Stomach (tissue), 8 donors: ENCODE measurements at regions not wholly inside any gene's neighbourhood (a gene's known extent, or its start where the extent isn't known, plus 50 kb on each side); places are given as distances from the start of the nearest gene placed in this dataset.
"Not testable (repeated sequence)": the region's sequence is repeated elsewhere in the genome, so short reads cannot be mapped to it uniquely, and the experiment has no call there.

Experiments
- DNase-seq, 2 donors: peaks; one replicate each; pipeline versions ENCODE4 v3.0.0 to v3.0.0-alpha.2; 2013 to 2019
- H3K27ac ChIP-seq, 5 donors: fragments of 200-600 bp in 4 of 5; sonication (generic) in 4 of 5; one replicate each; pipeline ENCODE4 v1.5.1; 2013 to 2019; ENCODE audit warnings: mild to moderate bottlenecking in 1 of 5, moderate library complexity in 1 of 5
- H3K27me3 ChIP-seq, 3 donors: fragments of 200-600 bp; sonication (generic); one replicate each; pipeline ENCODE4 v1.5.1; 2017 to 2019; ENCODE audit warnings: mixed run types in 1 of 3
- H3K36me3 ChIP-seq, 4 donors: fragments of 200-600 bp; sonication (generic); 1 replicate in 3 of 4; 2 replicates in 1 of 4; pipeline ENCODE4 v1.5.1; 2016 to 2019
- H3K4me1 ChIP-seq, 4 donors: fragments of 200-600 bp; sonication (generic); one replicate each; pipeline ENCODE4 v1.5.1; 2016 to 2019
- H3K4me3 ChIP-seq, 4 donors: fragments of 200-600 bp; sonication (generic) in 3 of 4; one replicate each; pipeline ENCODE4 v1.5.1; 2016 to 2019; ENCODE audit warnings: mild to moderate bottlenecking in 1 of 4
- H3K9me3 ChIP-seq, 4 donors: fragments of 200-600 bp; sonication (generic); one replicate each; pipeline ENCODE4 v1.5.1; 2016 to 2019
- CTCF ChIP-seq, 7 experiments: fragments of 450-650 bp in 4 of 7; fragments of 200-600 bp in 3 of 7; sonication (generic) in 3 of 7; IDR thresholded peaks; one replicate each; pipeline ENCODE4 v1.5.1; 2016 to 2019; ENCODE audit warnings: antibody characterized with exemption in 7 of 7, control low read depth in 2 of 7, mild to moderate bottlenecking in 1 of 7
- EP300 ChIP-seq: sonication (generic); formaldehyde crosslinking; IDR thresholded peaks from one replicate; pipeline ENCODE4 v1.6.1; 2017; ENCODE audit warnings: antibody characterized with exemption
- POLR2A ChIP-seq, 4 donors: fragments of 450-650 bp; IDR thresholded peaks; one replicate each; pipeline ENCODE4 v1.6.1; 2016; ENCODE audit warnings: antibody characterized with exemption in 4 of 4, control low read depth in 2 of 4, mild to moderate bottlenecking in 1 of 4, moderate library complexity in 1 of 4
- POLR2AphosphoS5 ChIP-seq, 3 donors: sonication (generic); formaldehyde crosslinking; IDR thresholded peaks; one replicate each; pipeline ENCODE4 v1.6.1; 2016; ENCODE audit warnings: antibody characterized with exemption in 3 of 3
- WGBS, 5 donors: extraction: QIAGEN DNeasy Blood & Tissue Kit in 3 of 5; methylation state at CpG; one replicate each; pipeline versions ENCODE4 v1.1.5 to v1.1.7; 2013 to 2018; 5-methylcytosine and 5-hydroxymethylcytosine counted together
- intact Hi-C: fragments of 100-400 bp; cut with DNase I; formaldehyde crosslinking; loops from one replicate; pipeline ENCODE4 v1.15.1; 2023; ENCODE audit warnings: low total_unique reads
- donor health status: healthy with polysubstance abuse.
- donor health status: Bipolar disorder and iron deficiency.
- donor health status: healthy.

- intact Hi-C loops = no loop called here
- Histone ChIP-seq H3K9me3 (peaks cover 0 to 5% (median 0%) of the 10 kb centered on the region in 4 donors), H3K4me3 (no peak overlapping the region), H3K27ac (no peak overlapping the region), H3K36me3 (no peaks in the 10 kb centered on the region), H3K4me1 (no peaks in the 10 kb centered on the region), H3K27me3 (no peaks in the 10 kb centered on the region)
- no peak for TF ChIP-seq CTCF (IDR thresholded peaks at IDR 0.05)
- TF ChIP-seq POLR2AphosphoS5 (IDR thresholded peaks at IDR 0.05) = no peak
- no peak for TF ChIP-seq EP300
- TF ChIP-seq POLR2A (IDR thresholded peaks at IDR 0.05) = no peak
- DNase-seq = no peak
- WGBS, 5 donors = 80 to 85% (median 83%) methylated on average over 18 of the region's 18 CpGs
These were observed 650.3 kb upstream of the ALG10B start for GRCh38 chr12:37666069-37666781.

GRCh38 chr12:37668557-37668956, 648.0 kb upstream of the ALG10B start:
- intact Hi-C loops, DNase-seq, H3K27me3 ChIP-seq, H3K9me3 ChIP-seq, H3K27ac ChIP-seq, H3K4me1 ChIP-seq, H3K4me3 ChIP-seq, H3K36me3 ChIP-seq: not testable (repeated sequence)
- 87 to 95% (median 89%) methylated on average over 2 of the region's 2 CpGs for WGBS, 5 donors

GRCh38 chr12:37672655-37673260, 643.8 kb upstream of the ALG10B start:
- no peaks in the 10 kb centered on the region for H3K27me3 ChIP-seq
- no peaks in the 10 kb centered on the region for H3K36me3 ChIP-seq
- H3K4me1 ChIP-seq = no peaks in the 10 kb centered on the region
- H3K4me3 ChIP-seq = no peak overlapping the region
- intact Hi-C loops = loop anchor here (10.0 kb wide), 1 partner anchor 472 kb away; no protein-coding TSS in a partner anchor
- no peak for DNase-seq
- H3K27ac ChIP-seq = no peak overlapping the region
- H3K9me3 ChIP-seq = peaks cover 0 to 3% (median 0%) of the 10 kb centered on the region in 4 donors
- TF ChIP-seq POLR2A (IDR thresholded peaks at IDR 0.05) (no peak), EP300 (no peak), CTCF (IDR thresholded peaks at IDR 0.05) (no peak)
- 60 to 71% (median 62%) methylated on average over 6 of the region's 6 CpGs for WGBS, 5 donors

DNA sequence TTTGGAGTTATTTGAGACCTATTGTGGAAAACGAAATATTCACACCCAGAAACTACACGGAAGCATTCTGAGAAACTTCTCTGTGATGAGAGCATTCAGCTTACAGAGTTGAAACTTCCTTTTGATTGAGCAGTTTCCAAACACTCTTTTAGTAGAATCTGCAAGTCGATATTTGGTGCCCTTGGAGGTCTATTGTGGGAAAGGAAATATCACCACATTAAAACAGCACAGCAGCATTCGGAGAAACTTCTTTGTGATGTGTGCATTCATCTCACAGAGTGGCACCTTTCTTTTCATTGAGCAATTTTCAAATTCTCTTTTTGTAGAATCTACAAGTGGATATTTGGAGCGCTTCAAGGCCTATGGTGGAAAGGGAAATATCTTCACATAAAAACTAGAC, 595.7 kb upstream of the ALG10B start:
- no peaks in the 10 kb centered on the region for H3K27me3 ChIP-seq
- WGBS, 5 donors = 59 to 76% (median 64%) methylated on average over 5 of the region's 5 CpGs
- no peaks in the 10 kb centered on the region for H3K36me3 ChIP-seq
- no peaks in the 10 kb centered on the region for H3K4me1 ChIP-seq
- no peak overlapping the region for H3K4me3 ChIP-seq
- H3K27ac ChIP-seq = no peak overlapping the region
- TF ChIP-seq POLR2A (IDR thresholded peaks at IDR 0.05) = no peak
- TF ChIP-seq POLR2AphosphoS5 (IDR thresholded peaks at IDR 0.05) = no peak
- TF ChIP-seq EP300 = no peak
- no peak for TF ChIP-seq CTCF (IDR thresholded peaks at IDR 0.05)
- DNase-seq = no peak
- peaks cover 0 to 48% (median 21%) of the 10 kb centered on the region in 4 donors for H3K9me3 ChIP-seq
- intact Hi-C loops = no loop called here

DNA sequence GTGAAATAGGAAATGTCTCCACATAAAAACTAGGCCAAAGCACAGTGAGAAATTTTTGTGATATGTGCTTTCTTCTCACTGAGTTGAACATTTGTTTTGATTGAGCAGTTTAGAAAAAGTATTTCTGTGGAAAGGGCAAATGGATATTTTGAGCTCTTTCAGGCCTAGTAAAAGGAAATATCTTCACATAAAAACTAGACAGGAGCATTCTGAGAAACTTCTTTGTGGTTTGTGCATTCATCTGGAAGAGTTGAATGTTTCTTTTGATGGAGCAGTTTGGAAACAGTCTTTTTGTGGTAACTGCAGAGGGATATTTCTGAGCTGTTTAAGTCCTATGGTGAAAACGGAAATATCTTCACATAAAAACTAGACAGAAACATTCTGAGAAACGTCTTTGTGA, 582.7 kb upstream of the ALG10B start:
- Histone ChIP-seq H3K27ac (no peak overlapping the region), H3K9me3 (peaks cover 0 to 67% (median 29%) of the 10 kb centered on the region in 4 donors), H3K27me3 (no peaks in the 10 kb centered on the region), H3K36me3 (no peaks in the 10 kb centered on the region), H3K4me3 (no peak overlapping the region), H3K4me1 (no peaks in the 10 kb centered on the region)
- WGBS, 5 donors = 38 to 48% (median 44%) methylated on average over 2 of the region's 2 CpGs
- TF ChIP-seq POLR2AphosphoS5 (IDR thresholded peaks at IDR 0.05) (no peak), EP300 (no peak), POLR2A (IDR thresholded peaks at IDR 0.05) (no peak), CTCF (IDR thresholded peaks at IDR 0.05) (no peak)
- intact Hi-C loops = no loop called here
- DNase-seq = no peak
